Right atrium auricular region (tissue), 2 donors: ENCODE measurements at regions not wholly inside any gene's neighbourhood (a gene's known extent, or its start where the extent isn't known, plus 50 kb on each side); places are given as distances from the start of the nearest gene placed in this dataset.
A peak's percentile ranks its signal among the peaks of the same experiment; 100 is the strongest.

ENCODE experiments used
- DNase-seq: peaks from one replicate; pipeline ENCODE4 v3.0.0-alpha.2; 2019; ENCODE audit warnings: low spot score
- H3K27ac ChIP-seq, 2 donors: fragments of 200-600 bp; sonication (generic); 1 replicate in 1 of 2; 2 replicates in 1 of 2; pipeline ENCODE4 v1.5.1; 2016 to 2019
- H3K27me3 ChIP-seq, 2 donors: fragments of 200-600 bp; sonication (generic); one replicate each; pipeline versions ENCODE4 v1.5.1 to v1.6.0; 2017 to 2019
- H3K36me3 ChIP-seq: fragments of 200-600 bp; sonication (generic); one replicate; pipeline ENCODE4 v1.5.1; 2016
- H3K4me1 ChIP-seq, 2 donors: fragments of 200-600 bp; sonication (generic); one replicate each; pipeline versions ENCODE4 v1.5.1 to v1.6.0; 2017 to 2019
- H3K4me3 ChIP-seq, 2 donors: fragments of 200-600 bp; sonication (generic); 1 replicate in 1 of 2; 2 replicates in 1 of 2; pipeline ENCODE4 v1.5.1; 2017 to 2019; ENCODE audit warnings: mild to moderate bottlenecking in 1 of 2, moderate library complexity in 1 of 2
- H3K9me3 ChIP-seq, 2 donors: fragments of 200-600 bp; sonication (generic); one replicate each; pipeline ENCODE4 v1.5.1; 2019
- CTCF ChIP-seq, 2 donors: fragments of 200-600 bp; sonication (generic); IDR thresholded peaks; one replicate each; pipeline ENCODE4 v1.5.1; 2019; ENCODE audit warnings: antibody characterized with exemption in 2 of 2

- no peak for TF ChIP-seq CTCF (IDR thresholded peaks at IDR 0.05)
- H3K4me1 ChIP-seq: peaks cover 0 to 15% of the 10 kb centered on the region in 2 donors
- peak; percentile 42 for DNase-seq
- no peaks in the 10 kb centered on the region for H3K36me3 ChIP-seq
- no peaks in the 10 kb centered on the region for H3K9me3 ChIP-seq
- H3K4me3 ChIP-seq: no peak overlapping the region
- no peaks in the 10 kb centered on the region for H3K27me3 ChIP-seq
- no peak overlapping the region for H3K27ac ChIP-seq
Measured at GRCh38 chr9:129312251-129313122, 134.4 kb upstream of the IER5L start.

- TF ChIP-seq CTCF (IDR thresholded peaks at IDR 0.05): no peak
- no peaks in the 10 kb centered on the region for H3K36me3 ChIP-seq
- no peak overlapping the region for H3K4me3 ChIP-seq
Measured at GRCh38 chr9:129311643-129312042, 133.6 kb upstream of the IER5L start.

GRCh38 chr9:129310666-129311350 is 132.7 kb upstream of the IER5L start:
- TF ChIP-seq CTCF (IDR thresholded peaks at IDR 0.05): no peak
- no peaks in the 10 kb centered on the region for H3K27me3 ChIP-seq
- H3K36me3 ChIP-seq: no peaks in the 10 kb centered on the region
- H3K27ac ChIP-seq: no peak overlapping the region
- no peaks in the 10 kb centered on the region for H3K9me3 ChIP-seq
- no peak overlapping the region for H3K4me3 ChIP-seq
- peak; percentile 38 for DNase-seq
- H3K4me1 ChIP-seq: peaks cover 0 to 5% of the 10 kb centered on the region in 2 donors

More at GRCh38 chr9:129311643-129312042, 133.6 kb upstream of the IER5L start:
- Histone ChIP-seq H3K27me3 (no peaks in the 10 kb centered on the region), H3K4me1 (peaks cover 0 to 11% of the 10 kb centered on the region in 2 donors), H3K9me3 (no peaks in the 10 kb centered on the region), H3K27ac (no peak overlapping the region)
- peak; percentile 7 for DNase-seq

- H3K4me1 ChIP-seq: no peaks in the 10 kb centered on the region
- DNase-seq: peak; percentile 36
- H3K4me3 ChIP-seq: no peak overlapping the region
- H3K9me3 ChIP-seq: no peaks in the 10 kb centered on the region
- TF ChIP-seq CTCF (IDR thresholded peaks at IDR 0.05): no peak
- H3K36me3 ChIP-seq: no peaks in the 10 kb centered on the region
- no peak overlapping the region for H3K27ac ChIP-seq
- no peaks in the 10 kb centered on the region for H3K27me3 ChIP-seq
Measured at GRCh38 chr9:129309906-129310305, 131.8 kb upstream of the IER5L start.

GRCh38 chr9:129309041-129309430 is 131.0 kb upstream of the IER5L start:
- H3K9me3 ChIP-seq: no peaks in the 10 kb centered on the region
- peak; percentile 42 for DNase-seq
- H3K27me3 ChIP-seq: no peaks in the 10 kb centered on the region
- H3K4me1 ChIP-seq: no peaks in the 10 kb centered on the region
- H3K27ac ChIP-seq: no peak overlapping the region
- no peak overlapping the region for H3K4me3 ChIP-seq
- no peak for TF ChIP-seq CTCF (IDR thresholded peaks at IDR 0.05)
- no peaks in the 10 kb centered on the region for H3K36me3 ChIP-seq
